NB4 (cell line): ENCODE measurements at regions not wholly inside any gene's neighbourhood (a gene's known extent, or its start where the extent isn't known, plus 50 kb on each side); places are given as distances from the start of the nearest gene placed in this dataset.

Source experiments
- POLR2A ChIP-seq: IDR thresholded peaks from 2 replicates; pipeline ENCODE4 v1.6.1; 2011; ENCODE audit warnings: mild to moderate bottlenecking; ENCODE audit not compliant: insufficient read length; ENCODE audit errors: extremely low read depth
- TF ChIP-seq, protein P1 (sequence below): IDR thresholded peaks from one replicate; pipeline ENCODE4 v1.5.1; 2012; ENCODE audit warnings: low read depth, low read length

DNA sequence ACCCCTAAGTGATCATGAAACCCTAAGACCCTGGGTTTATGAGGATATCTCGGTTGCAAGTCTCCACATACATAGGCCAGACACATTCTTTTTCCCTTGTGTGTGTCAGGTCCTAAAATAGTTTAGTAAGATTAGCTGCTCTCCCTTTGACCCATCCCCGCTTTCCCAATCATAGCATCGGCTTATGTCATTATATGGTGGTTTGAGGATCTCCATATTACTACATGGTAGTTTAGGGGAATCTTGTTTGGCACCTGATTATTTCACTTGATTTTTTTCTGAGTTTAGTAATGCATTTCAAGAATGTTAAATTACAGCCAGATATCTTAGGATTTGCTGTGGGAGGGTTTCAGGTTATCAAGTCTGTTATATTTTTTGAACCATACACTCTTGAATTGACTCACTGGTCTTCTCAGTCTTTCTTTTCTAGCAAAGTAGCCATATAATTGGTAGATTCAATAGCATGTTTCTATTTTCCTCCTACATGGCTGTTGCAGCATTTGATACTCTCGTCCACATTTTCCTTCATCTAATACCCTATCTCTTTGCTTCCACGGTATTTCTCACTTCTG, 68.3 kb upstream of the TRHDE start:
- TF ChIP-seq, protein P1, sequence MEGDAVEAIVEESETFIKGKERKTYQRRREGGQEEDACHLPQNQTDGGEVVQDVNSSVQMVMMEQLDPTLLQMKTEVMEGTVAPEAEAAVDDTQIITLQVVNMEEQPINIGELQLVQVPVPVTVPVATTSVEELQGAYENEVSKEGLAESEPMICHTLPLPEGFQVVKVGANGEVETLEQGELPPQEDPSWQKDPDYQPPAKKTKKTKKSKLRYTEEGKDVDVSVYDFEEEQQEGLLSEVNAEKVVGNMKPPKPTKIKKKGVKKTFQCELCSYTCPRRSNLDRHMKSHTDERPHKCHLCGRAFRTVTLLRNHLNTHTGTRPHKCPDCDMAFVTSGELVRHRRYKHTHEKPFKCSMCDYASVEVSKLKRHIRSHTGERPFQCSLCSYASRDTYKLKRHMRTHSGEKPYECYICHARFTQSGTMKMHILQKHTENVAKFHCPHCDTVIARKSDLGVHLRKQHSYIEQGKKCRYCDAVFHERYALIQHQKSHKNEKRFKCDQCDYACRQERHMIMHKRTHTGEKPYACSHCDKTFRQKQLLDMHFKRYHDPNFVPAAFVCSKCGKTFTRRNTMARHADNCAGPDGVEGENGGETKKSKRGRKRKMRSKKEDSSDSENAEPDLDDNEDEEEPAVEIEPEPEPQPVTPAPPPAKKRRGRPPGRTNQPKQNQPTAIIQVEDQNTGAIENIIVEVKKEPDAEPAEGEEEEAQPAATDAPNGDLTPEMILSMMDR, result no peak
- no peak for TF ChIP-seq POLR2A
